Activated CD4-positive, alpha-beta T cell treated with anti-CD3 and anti-CD28 coated beads, Interleukin-2, Interleukin-6, amounts not matched to agents 100 ng/mL and 50 ng/mL, durations not matched to agents 16 hours and 8 hours (primary cell): ENCODE measurements at regions not wholly inside any gene's neighbourhood (a gene's known extent, or its start where the extent isn't known, plus 50 kb on each side); places are given as distances from the start of the nearest gene placed in this dataset.

ENCODE experiments used
- DNase-seq: peaks from one replicate; pipeline ENCODE4 v3.0.0-alpha.2; 2020

DNA sequence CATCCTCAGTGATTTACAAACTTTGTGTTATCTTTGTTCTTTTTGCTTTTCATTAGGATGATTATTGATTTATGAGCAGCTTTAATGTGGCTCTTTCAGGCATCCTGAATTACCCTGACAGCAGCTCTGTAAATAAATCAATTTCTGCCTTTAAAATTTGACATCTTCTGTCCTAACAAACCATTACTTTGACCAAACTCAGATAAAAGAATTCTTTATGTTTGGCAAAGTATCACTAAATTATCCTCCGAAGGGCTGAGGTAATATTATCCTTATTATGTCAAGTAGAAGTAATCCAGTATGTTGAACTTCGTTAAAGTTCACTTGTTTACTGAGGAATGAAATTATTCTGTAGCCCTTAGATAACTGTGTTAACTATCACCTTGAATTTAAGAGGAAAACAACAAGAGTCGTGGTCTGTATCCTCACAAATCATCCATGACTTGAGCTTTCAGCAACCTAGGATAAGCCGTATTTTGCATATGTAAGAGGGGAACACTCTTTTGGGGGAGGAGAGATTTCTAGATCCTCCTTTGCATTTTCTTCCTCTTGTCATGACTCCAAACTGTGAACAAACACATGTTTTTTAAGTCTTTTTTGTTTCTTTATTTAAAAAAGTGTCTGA, 173.2 kb upstream of the STAC start:
- no peak for DNase-seq

- DNase-seq, result no peak
Measured at GRCh38 chr3:36210840-36211651, 169.3 kb upstream of the STAC start.

DNA sequence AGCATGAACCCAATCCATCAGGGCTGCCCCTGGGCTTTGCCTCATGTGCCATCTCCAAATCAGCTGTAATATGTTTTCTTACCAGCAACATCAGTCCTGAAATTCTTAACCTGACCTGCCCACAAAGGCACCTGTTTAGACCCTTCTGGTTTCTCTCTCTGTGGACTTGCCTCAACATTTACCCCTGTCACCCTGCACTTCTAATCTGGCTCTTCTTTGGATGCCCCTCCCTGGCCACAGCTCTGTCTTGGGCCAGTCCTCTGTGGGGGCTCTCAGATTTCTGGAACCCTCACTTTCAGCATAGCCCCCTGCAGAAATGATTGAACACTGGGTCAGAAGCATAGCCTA, 168.7 kb upstream of the STAC start:
- DNase-seq, result no peak

- DNase-seq, result no peak
Measured at GRCh38 chr3:36212251-36212650, 168.1 kb upstream of the STAC start.

DNA sequence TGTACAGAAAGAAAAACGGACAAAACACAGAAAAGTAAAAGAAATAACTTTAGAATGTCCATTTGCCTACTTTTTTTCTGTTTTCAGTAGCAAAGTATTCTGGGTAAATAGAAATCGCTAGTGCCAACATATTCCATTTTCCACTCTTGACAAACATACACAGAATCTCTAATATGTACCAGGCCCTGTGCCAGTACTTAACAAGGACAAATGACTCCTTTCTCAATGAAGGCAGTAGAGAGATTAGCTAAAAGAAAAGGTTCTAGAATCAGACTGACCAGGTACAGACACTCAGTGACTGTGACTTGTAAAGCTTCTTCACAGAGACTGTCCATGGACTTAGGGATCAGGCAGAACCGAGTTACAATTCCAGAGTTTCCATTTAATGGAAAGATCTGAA, 165.8 kb upstream of the STAC start:
- DNase-seq, result no peak

DNA sequence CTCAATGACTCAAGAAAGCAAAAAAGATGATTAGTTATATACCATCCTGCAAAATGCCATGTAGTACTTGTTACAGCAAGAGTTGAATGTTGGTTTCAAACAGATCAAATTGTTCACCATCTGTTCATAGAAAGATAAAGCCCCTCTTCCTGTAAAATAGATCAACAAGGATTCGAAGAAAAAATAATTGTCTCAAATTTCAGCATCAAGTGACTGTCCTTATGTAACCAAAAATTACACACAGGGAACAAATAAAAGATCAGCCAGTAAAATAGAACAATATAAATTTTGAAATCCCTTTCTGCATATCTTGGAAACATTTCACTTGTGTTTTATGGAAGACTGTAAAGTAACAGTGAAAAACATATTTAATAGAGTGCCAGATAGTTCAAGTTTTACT, 165.1 kb upstream of the STAC start:
- DNase-seq, result no peak

DNA sequence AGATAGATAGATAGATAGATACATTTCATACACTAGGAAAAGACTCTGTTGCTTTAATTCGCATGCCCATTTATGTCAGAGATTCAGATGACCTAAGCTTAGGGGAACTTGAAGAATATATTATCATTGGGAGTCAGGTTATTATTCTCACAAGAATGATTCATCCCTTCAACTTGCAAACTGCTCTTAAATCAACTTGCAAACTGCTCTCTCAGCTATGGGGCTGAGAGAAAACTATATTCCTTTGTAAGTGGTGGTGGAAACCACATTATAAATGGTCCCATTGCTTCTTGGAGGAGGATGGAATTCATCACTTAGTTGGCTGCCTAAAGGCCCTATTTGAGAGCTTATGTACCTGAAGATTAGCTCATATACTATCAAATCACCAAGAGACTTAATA, 160.9 kb upstream of the STAC start:
- no peak for DNase-seq

- DNase-seq, result no peak
Measured at GRCh38 chr3:36220173-36220572, 160.1 kb upstream of the STAC start.

DNA sequence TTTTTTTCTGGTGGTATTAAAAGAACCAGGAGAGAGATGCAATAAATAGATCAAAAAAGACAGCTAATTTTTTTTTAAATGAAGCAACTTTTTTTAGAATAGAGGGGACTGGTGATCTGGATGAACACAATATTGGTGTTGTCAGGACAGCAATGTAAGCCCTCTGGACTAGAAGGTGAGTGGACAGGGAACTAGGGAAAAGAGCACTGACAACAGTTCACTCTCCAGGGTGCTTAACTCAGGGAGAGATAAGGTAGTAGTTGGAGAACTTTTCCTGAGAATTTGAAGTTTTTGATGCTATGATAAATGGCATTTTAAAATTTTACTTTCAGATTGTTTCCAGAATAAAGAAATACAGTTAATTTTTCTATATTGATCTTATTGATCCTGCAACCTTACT, 158.3 kb upstream of the STAC start:
- no peak for DNase-seq

GRCh38 chr3:36227980-36228379, 152.3 kb upstream of the STAC start:
- no peak for DNase-seq

DNA sequence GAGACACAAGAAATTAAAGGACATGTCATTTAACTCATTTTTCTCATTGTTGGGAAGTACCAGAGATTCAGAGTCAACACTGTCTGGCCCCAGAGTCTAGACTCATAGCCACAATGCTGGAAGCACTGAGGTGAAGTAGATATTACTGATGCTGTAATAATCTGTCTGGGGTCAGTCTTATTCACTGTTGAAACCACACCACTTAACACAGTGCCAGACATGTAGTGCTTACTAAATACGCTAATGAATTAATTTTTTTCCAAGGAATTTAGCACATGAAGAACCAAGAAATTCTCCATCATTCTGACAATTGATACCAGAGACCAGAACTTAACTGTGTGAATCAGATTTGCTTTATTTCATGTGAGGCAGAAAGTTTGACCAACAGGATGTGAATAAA, 150.8 kb upstream of the STAC start:
- no peak for DNase-seq

DNA sequence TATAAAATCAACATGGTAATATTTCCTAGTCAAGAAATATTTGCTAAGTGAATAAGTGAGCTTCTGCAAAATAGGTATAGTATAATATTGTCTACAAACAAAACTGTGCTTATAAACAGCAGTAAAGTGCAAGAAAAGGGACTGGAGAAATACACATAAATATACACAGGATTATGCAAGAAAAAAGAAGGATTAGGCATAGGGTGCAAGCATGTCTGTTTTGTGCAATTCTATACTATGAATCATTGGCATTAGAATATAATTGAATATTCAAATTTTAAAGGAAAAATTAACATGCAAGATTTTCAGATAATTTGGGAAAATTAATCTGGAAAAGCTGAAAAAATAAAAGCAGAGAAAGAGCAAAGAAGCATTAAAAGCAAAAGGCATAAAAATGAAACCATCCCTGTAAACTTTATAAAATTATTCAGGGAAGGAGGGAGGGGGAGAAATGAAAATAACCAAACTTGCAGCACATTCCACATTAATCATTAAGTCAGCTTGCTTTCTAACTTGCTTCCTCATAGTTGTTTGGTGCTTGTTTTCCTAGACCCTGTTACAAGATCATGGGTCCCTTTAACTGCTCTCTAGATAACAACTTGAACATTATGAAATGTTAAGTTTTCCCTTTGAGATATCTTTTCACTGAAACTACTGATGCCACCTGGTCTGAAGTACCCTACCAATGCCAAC, 147.4 kb upstream of the STAC start:
- DNase-seq, result no peak

GRCh38 chr3:36244728-36245127, 135.6 kb upstream of the STAC start:
- DNase-seq, result no peak

GRCh38 chr3:36248374-36248773, 131.9 kb upstream of the STAC start:
- no peak for DNase-seq

- no peak for DNase-seq
Measured at GRCh38 chr3:36250191-36250590, 130.1 kb upstream of the STAC start.

DNA sequence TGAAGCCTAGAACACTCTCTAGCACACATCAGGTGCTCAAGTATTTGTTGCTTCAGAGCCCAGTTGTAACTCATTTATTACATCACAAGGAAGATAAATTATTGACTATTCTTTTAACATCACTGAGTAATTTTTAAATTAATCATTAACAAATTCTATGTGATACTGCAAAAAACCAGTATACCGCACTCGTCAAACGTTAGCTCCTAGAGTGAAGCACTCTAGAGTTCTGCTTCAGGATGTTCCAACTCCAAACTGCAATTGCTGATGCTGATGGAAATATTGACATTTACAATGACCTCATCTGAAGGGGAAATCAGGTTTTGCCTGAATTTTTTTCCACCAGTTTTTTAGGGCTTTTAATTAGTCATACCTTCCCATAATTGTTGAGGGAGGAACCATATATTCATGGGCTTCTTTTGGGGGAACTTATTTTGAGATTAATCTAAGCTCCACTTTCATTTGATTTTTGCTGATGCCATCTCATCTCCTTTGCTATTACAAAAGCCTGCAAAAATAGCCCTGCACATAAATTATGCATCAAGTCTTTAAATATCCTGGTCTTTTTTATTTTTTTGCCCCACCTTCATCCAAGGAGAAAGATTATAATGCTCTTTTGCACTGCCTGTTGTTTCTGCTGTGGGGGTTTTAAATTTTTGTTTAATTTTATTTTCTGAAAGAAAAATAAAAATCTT, 123.0 kb upstream of the STAC start:
- DNase-seq, result no peak

DNA sequence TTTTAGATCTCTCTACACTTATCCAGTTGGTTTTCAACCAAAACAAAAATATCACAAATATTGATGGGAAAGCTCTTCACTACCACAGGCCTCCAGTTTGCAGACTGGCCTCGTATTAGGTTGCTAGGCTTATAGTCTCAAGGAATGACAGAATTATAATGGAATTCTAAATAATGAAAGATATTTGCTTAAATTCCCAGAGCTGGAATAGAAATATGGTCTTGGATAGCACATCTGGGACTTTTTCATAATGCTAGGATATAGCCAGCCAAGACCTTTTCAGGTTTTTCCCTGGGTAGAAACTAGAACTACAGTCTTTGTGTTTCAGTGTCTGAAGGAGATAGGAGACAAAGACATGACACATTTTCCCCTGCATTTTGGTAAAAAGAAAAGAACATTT, 121.9 kb upstream of the STAC start:
- no peak for DNase-seq

DNA sequence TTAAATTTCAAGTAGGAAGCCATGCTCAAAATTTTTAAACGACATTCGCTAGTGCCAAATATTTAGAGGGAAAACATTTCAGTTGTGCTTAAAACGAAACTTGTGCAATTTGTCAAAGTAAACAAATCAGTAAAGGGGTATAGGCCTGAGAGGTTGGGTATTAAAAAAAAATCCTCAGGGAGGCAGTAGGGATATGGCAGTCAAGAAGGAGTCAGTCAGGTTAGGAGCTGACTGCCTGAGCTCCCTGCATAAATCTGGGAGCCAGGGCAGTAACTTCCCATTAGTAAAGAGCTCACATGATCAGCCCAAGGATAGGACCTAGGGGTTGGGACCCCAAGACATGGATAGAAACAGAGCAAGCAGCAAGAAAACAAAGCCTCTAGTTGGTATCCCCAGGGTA, 120.7 kb upstream of the STAC start:
- no peak for DNase-seq

- DNase-seq, result no peak
Measured at GRCh38 chr3:36269274-36269673, 111.0 kb upstream of the STAC start.

GRCh38 chr3:36282766-36283165, 97.5 kb upstream of the STAC start:
- DNase-seq, result no peak

DNA sequence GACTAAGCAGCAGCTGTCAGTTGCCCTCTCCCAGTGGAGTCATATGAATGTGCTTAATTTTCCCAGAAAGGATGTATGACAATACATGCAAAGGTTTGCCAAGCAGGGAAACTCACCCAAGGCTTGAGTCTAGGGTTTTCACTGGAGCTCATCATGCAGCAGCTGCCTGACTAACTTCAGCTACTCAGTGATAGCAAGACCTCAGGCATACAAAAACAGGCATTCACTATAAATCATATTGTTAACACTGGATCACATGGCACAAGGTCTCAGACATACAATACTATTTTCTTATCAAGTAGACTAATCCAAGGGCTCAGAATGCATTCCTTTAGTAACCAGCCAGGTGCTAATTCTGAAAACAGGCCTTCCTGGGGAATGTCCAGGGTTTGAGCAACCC, 85.0 kb upstream of the STAC start:
- no peak for DNase-seq

DNA sequence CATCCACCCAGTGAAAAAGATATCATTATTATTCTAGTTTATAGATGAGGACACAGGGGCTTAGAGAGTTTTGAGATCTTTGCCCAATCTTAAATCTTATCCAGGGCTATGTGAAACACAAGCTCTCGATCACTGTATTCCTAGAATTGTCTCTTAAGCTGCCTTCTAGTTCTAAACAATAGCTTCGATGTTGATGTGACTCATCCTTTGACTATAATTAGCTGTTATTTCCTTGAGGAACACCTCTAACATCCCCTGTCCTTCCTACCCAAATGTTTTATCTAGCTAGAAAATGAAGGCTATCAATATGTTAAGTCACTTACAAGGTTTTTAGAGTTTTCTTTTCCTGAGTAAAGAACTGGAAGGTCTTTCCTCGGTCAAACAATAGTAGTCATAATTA, 83.1 kb upstream of the STAC start:
- no peak for DNase-seq

DNA sequence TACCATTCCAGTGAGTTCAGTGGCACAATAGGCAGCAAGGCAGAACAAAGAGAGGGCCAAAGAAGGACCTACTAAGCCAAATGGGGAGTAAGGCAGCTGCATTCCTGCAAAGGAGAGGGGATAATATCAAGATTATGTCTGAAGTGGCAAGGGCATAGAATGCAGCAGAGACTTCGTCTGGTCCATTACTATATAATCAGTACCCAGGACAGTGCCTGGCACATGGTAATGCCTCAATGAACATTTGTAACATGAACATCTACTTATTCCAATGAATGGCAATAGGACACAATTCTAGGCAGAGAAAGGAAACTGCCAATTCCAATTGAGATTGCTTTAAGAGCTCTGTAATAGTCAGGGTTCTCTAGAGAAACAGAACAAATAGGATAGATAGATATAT, 82.1 kb upstream of the STAC start:
- DNase-seq, result no peak

DNA sequence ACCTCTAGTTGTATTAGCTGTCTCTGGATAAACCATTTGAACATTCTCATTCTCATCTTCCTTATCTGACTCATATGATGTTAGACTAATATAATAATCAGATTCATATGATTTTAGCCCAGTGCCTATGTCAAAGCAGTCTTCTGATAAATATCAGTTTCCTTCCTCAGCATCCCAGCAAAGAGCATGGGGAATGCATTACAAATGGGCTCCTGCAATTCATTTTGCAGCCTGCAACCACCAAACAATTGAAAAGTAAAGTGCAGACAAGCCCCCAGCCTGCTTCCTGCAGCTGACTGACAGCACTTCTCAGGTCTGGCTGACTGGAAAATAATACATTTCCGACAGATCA, 78.2 kb upstream of the STAC start:
- DNase-seq, result no peak
